ENCODE measurements at regions not wholly inside any gene's neighbourhood (a gene's known extent, or its start where the extent isn't known, plus 50 kb on each side); places are given as distances from the start of the nearest gene placed in this dataset.

GRCh38 chr3:193960487-193961274 is 175.3 kb upstream of the HES1 start (continued):
- TF ChIP-seq INSM2 (tag by site-specific recombination; IDR thresholded peaks at IDR 0.05) (peak; percentile 48; the same call in 1 of the 2 replicates), ZNF561 (tag by site-specific recombination; IDR thresholded peaks at IDR 0.05; ENCODE audit: borderline replicate concordance) (0 out of 2 replicates have a peak, but pooled peaks have one; percentile 33), SALL2 (tag by site-specific recombination; IDR thresholded peaks at IDR 0.05; ENCODE audit: borderline replicate concordance) (no peak), ZNF2 (tag by site-specific recombination; IDR thresholded peaks at IDR 0.05) (peak; percentile 81), PRDM4 (tag by site-specific recombination; IDR thresholded peaks at IDR 0.05) (peak; percentile 46), PRDM1 (tag by site-specific recombination; IDR thresholded peaks at IDR 0.05) (no peak), ZNF792 (tag by site-specific recombination; IDR thresholded peaks at IDR 0.05) (no peak), CTCF (tag by site-specific recombination; IDR thresholded peaks at IDR 0.05) (no peak), TCF7L2 (IDR thresholded peaks at IDR 0.05; ENCODE audit: borderline replicate concordance, low read depth, low read length) (peak; percentile 70; the same call in 1 of the 2 replicates), ZBTB1 (tag by site-specific recombination; IDR thresholded peaks at IDR 0.05) (peak; percentile 80; the same call in 1 of the 2 replicates), KLF8 (tag by site-specific recombination; IDR thresholded peaks at IDR 0.05) (no peak)
- TF ChIP-seq, protein P1, sequence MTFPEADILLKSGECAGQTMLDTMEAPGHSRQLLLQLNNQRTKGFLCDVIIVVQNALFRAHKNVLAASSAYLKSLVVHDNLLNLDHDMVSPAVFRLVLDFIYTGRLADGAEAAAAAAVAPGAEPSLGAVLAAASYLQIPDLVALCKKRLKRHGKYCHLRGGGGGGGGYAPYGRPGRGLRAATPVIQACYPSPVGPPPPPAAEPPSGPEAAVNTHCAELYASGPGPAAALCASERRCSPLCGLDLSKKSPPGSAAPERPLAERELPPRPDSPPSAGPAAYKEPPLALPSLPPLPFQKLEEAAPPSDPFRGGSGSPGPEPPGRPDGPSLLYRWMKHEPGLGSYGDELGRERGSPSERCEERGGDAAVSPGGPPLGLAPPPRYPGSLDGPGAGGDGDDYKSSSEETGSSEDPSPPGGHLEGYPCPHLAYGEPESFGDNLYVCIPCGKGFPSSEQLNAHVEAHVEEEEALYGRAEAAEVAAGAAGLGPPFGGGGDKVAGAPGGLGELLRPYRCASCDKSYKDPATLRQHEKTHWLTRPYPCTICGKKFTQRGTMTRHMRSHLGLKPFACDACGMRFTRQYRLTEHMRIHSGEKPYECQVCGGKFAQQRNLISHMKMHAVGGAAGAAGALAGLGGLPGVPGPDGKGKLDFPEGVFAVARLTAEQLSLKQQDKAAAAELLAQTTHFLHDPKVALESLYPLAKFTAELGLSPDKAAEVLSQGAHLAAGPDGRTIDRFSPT (tag by site-specific recombination; IDR thresholded peaks at IDR 0.05) = 0 out of 2 replicates have a peak, but pooled peaks have one; percentile 15

GRCh38 chr3:193962986-193963685 is 172.8 kb upstream of the HES1 start:
- POLR2A ChIA-PET = no interaction called here

More at GRCh38 chr3:193962986-193963685, 172.8 kb upstream of the HES1 start:
- CTCF ChIA-PET = no interaction called here
- Histone ChIP-seq H3K4me3 (ENCODE audit: low read depth, low read length) (no peak overlapping the region), H3K4me1 (ENCODE audit: control insufficient read depth, insufficient read depth, low read length) (no peaks in the 10 kb centered on the region; the same call in 1 of the 2 replicates), H3K9me3 (ENCODE audit: control insufficient read depth, insufficient read depth, low read depth, low read length) (no peaks in the 10 kb centered on the region), H3K27ac (ENCODE audit: extremely low read depth, low read depth, low read length) (no peak overlapping the region), H3K36me3 (ENCODE audit: control insufficient read depth in 2 of 2, insufficient read depth in 1 of 2, low read length in 2 of 2) (no peaks in the 10 kb centered on the region)
- TF ChIP-seq PRDM4 (tag by site-specific recombination; IDR thresholded peaks at IDR 0.05) (0 out of 2 replicates have a peak, but pooled peaks have one; percentile 33), OVOL3 (tag by site-specific recombination; IDR thresholded peaks at IDR 0.05) (no peak)

All from HEK293 (cell line).